Colonic mucosa (tissue), 4 donors: ENCODE measurements at regions not wholly inside any gene's neighbourhood (a gene's known extent, or its start where the extent isn't known, plus 50 kb on each side); places are given as distances from the start of the nearest gene placed in this dataset.

Experiments
- DNase-seq: peaks from one replicate; pipeline ENCODE4 v3.0.0-alpha.2; 2020
- H3K27ac ChIP-seq: fragments of 200-600 bp; one replicate; pipeline ENCODE4 v1.8.0; 2021
- H3K27me3 ChIP-seq: fragments of 200-600 bp; one replicate; pipeline ENCODE4 v1.8.0; 2021
- H3K36me3 ChIP-seq: fragments of 200-600 bp; one replicate; pipeline ENCODE4 v1.8.0; 2021
- H3K4me1 ChIP-seq: fragments of 200-600 bp; one replicate; pipeline ENCODE4 v1.8.0; 2021; ENCODE audit warnings: mild to moderate bottlenecking
- H3K4me3 ChIP-seq: fragments of 200-600 bp; one replicate; pipeline ENCODE4 v1.8.0; 2021
- H3K9ac ChIP-seq, 2 donors: one replicate each; pipeline ENCODE4 v1.7.0; 2013; ENCODE audit warnings: control low read depth in 2 of 2, low read depth in 2 of 2, low read length in 2 of 2
- H3K9me3 ChIP-seq: fragments of 200-600 bp; one replicate; pipeline ENCODE4 v1.8.0; 2021
- CTCF ChIP-seq: fragments of 200-600 bp; IDR thresholded peaks from one replicate; pipeline ENCODE4 v1.8.0; 2022; ENCODE audit warnings: antibody characterized with exemption, mild to moderate bottlenecking
- intact Hi-C: fragments of 100-400 bp; cut with DNase I; formaldehyde crosslinking; loops from one replicate; pipeline ENCODE4 v1.14.1; 2022
- donor health status: healthy.
- donor health status: DM: no; HTN: no; CAD: no.
- donor health status: DM: no; HTN: no; CAD: no.

GRCh38 chr5:61771808-61772207, 439.8 kb downstream of the ZSWIM6 start:
- Histone ChIP-seq H3K27ac (no peak overlapping the region), H3K27me3 (no peaks in the 10 kb centered on the region), H3K4me3 (no peak overlapping the region), H3K4me1 (no peaks in the 10 kb centered on the region), H3K9me3 (no peaks in the 10 kb centered on the region), H3K36me3 (no peaks in the 10 kb centered on the region), H3K9ac (no peak overlapping the region)
- no peak for TF ChIP-seq CTCF
- DNase-seq: no peak
- intact Hi-C loops: no loop called here

GRCh38 chr5:61775901-61776300, 443.8 kb downstream of the ZSWIM6 start:
- H3K27me3 ChIP-seq: no peaks in the 10 kb centered on the region
- no peak overlapping the region for H3K4me3 ChIP-seq
- no peak for DNase-seq
- no peaks in the 10 kb centered on the region for H3K9me3 ChIP-seq
- H3K4me1 ChIP-seq: no peaks in the 10 kb centered on the region
- H3K36me3 ChIP-seq: no peaks in the 10 kb centered on the region
- intact Hi-C loops: no loop called here
- no peak for TF ChIP-seq CTCF
- no peak overlapping the region for H3K27ac ChIP-seq
- no peak overlapping the region for H3K9ac ChIP-seq

- intact Hi-C loops: no loop called here
- no peak overlapping the region for H3K27ac ChIP-seq
These were observed 445.2 kb downstream of the ZSWIM6 start for GRCh38 chr5:61777292-61777691.

GRCh38 chr5:61779743-61780142, 447.7 kb downstream of the ZSWIM6 start:
- no peak for TF ChIP-seq CTCF
- intact Hi-C loops: no loop called here
- Histone ChIP-seq H3K4me1 (no peaks in the 10 kb centered on the region), H3K4me3 (no peak overlapping the region), H3K36me3 (no peaks in the 10 kb centered on the region), H3K9ac (no peak overlapping the region), H3K27ac (no peak overlapping the region), H3K27me3 (no peaks in the 10 kb centered on the region), H3K9me3 (no peaks in the 10 kb centered on the region)
- DNase-seq: no peak

More at GRCh38 chr5:61777292-61777691, 445.2 kb downstream of the ZSWIM6 start:
- Histone ChIP-seq H3K9ac (no peak overlapping the region), H3K4me3 (no peak overlapping the region), H3K36me3 (no peaks in the 10 kb centered on the region), H3K4me1 (no peaks in the 10 kb centered on the region), H3K9me3 (no peaks in the 10 kb centered on the region), H3K27me3 (no peaks in the 10 kb centered on the region)
- no peak for DNase-seq
- no peak for TF ChIP-seq CTCF

- intact Hi-C loops: no loop called here
- Histone ChIP-seq H3K4me3 (no peak overlapping the region), H3K9ac (no peak overlapping the region), H3K9me3 (no peaks in the 10 kb centered on the region), H3K27me3 (no peaks in the 10 kb centered on the region), H3K4me1 (no peaks in the 10 kb centered on the region), H3K27ac (no peak overlapping the region), H3K36me3 (no peaks in the 10 kb centered on the region)
- TF ChIP-seq CTCF: no peak
- DNase-seq: no peak
These were observed 451.4 kb downstream of the ZSWIM6 start for GRCh38 chr5:61783481-61783880.

GRCh38 chr5:61784341-61784740, 452.3 kb downstream of the ZSWIM6 start:
- Histone ChIP-seq H3K9me3 (no peaks in the 10 kb centered on the region), H3K4me1 (no peaks in the 10 kb centered on the region), H3K27ac (no peak overlapping the region), H3K4me3 (no peak overlapping the region), H3K27me3 (no peaks in the 10 kb centered on the region), H3K36me3 (no peaks in the 10 kb centered on the region), H3K9ac (no peak overlapping the region)
- no peak for TF ChIP-seq CTCF
- no peak for DNase-seq
- intact Hi-C loops: no loop called here
